ENCODE measurements at regions not wholly inside any gene's neighbourhood (a gene's known extent, or its start where the extent isn't known, plus 50 kb on each side); places are given as distances from the start of the nearest gene placed in this dataset.

GRCh38 chr2:9103663-9104277, 100.3 kb upstream of the MBOAT2 start:
- peak; percentile 35 for DNase-seq
- peaks cover 6% of the 10 kb centered on the region for H3K36me3 Mint-ChIP-seq (ENCODE audit: insufficient read depth, unreplicated experiment)
- peak overlapping the region; percentile 57 for H3K4me3 Mint-ChIP-seq (ENCODE audit: low read depth, unreplicated experiment)
- peak overlapping the region; percentile 24 for H3K27ac Mint-ChIP-seq (ENCODE audit: unreplicated experiment)
- no peaks in the 10 kb centered on the region for H3K27me3 Mint-ChIP-seq (ENCODE audit: unreplicated experiment)
- H3K9me3 Mint-ChIP-seq (ENCODE audit: low read depth, unreplicated experiment) = no peaks in the 10 kb centered on the region
- intact Hi-C loops (cut with micrococcal nuclease; ENCODE audit: unreplicated experiment) = no loop called here
- CTCF ChIA-PET = interaction anchor here (0.5 to 1.8 kb wide), 4 partner anchors 10 to 608 kb away, joined by 3 to 5 read pairs (median 4); no protein-coding TSS in a partner anchor
- BruUV-seq (replicated peaks) = no TSS peak
- H3K4me1 Mint-ChIP-seq (ENCODE audit: low read depth, unreplicated experiment) = peaks cover 26% of the 10 kb centered on the region
- no peak for TF ChIP-seq CTCF (IDR thresholded peaks at IDR 0.05; ENCODE audit: unreplicated experiment)

- intact Hi-C loops (cut with micrococcal nuclease; ENCODE audit: unreplicated experiment) = no loop called here
- H3K27ac Mint-ChIP-seq (ENCODE audit: unreplicated experiment) = peak overlapping the region; percentile 24
- peak; percentile 63 for DNase-seq
- H3K27me3 Mint-ChIP-seq (ENCODE audit: unreplicated experiment) = no peaks in the 10 kb centered on the region
- H3K4me1 Mint-ChIP-seq (ENCODE audit: low read depth, unreplicated experiment) = peaks cover 26% of the 10 kb centered on the region
- H3K4me3 Mint-ChIP-seq (ENCODE audit: low read depth, unreplicated experiment) = peak overlapping the region; percentile 57
- CTCF ChIA-PET = interaction anchor here (0.5 to 1.8 kb wide), 6 partner anchors 11 to 609 kb away, joined by 3 to 5 read pairs (median 3); no protein-coding TSS in a partner anchor
- no TSS peak for BruUV-seq (replicated peaks)
- TF ChIP-seq CTCF (IDR thresholded peaks at IDR 0.05; ENCODE audit: unreplicated experiment) = no peak
- H3K36me3 Mint-ChIP-seq (ENCODE audit: insufficient read depth, unreplicated experiment) = peaks cover 6% of the 10 kb centered on the region
- no peaks in the 10 kb centered on the region for H3K9me3 Mint-ChIP-seq (ENCODE audit: low read depth, unreplicated experiment)
These were observed 99.6 kb upstream of the MBOAT2 start for GRCh38 chr2:9102861-9103662.

- intact Hi-C loops (cut with micrococcal nuclease; ENCODE audit: unreplicated experiment) = no loop called here
These were observed 98.4 kb upstream of the MBOAT2 start for GRCh38 chr2:9101763-9102425.

More at GRCh38 chr2:9101763-9102425, 98.4 kb upstream of the MBOAT2 start:
- TF ChIP-seq CTCF (IDR thresholded peaks at IDR 0.05; ENCODE audit: unreplicated experiment) = no peak
- CTCF ChIA-PET = interaction anchor here (1.8 kb wide), 1 partner anchor 108 kb away, joined by 5 read pairs; no protein-coding TSS in a partner anchor
- Mint-ChIP-seq H3K9me3 (ENCODE audit: low read depth, unreplicated experiment) (no peaks in the 10 kb centered on the region), H3K4me1 (ENCODE audit: low read depth, unreplicated experiment) (peaks cover 19% of the 10 kb centered on the region), H3K27ac (ENCODE audit: unreplicated experiment) (no peak overlapping the region), H3K36me3 (ENCODE audit: insufficient read depth, unreplicated experiment) (peaks cover 6% of the 10 kb centered on the region), H3K4me3 (ENCODE audit: low read depth, unreplicated experiment) (no peak overlapping the region), H3K27me3 (ENCODE audit: unreplicated experiment) (no peaks in the 10 kb centered on the region)
- DNase-seq = no peak
- no TSS peak for BruUV-seq (replicated peaks)

All from Calu3 (cell line).